KOPT-K1 (cell line): ENCODE measurements at regions not wholly inside any gene's neighbourhood (a gene's known extent, or its start where the extent isn't known, plus 50 kb on each side); places are given as distances from the start of the nearest gene placed in this dataset.
"Not testable (repeated sequence)": the region's sequence is repeated elsewhere in the genome, so short reads cannot be mapped to it uniquely, and the experiment has no call there.

ENCODE experiments used
- H3K27ac ChIP-seq: fragments of 200-600 bp; sonication (generic); 2 replicates; pipeline ENCODE4 v1.5.1; 2016; ENCODE audit warnings: antibody characterized with exemption, mild to moderate bottlenecking, low read depth, low read length; ENCODE audit not compliant: poor library complexity, severe bottlenecking
- H3K36me3 ChIP-seq: fragments of 200-600 bp; sonication (generic); 2 replicates; pipeline ENCODE4 v1.5.1; 2017; ENCODE audit warnings: antibody characterized with exemption, mild to moderate bottlenecking, low read length, moderate library complexity; ENCODE audit not compliant: insufficient read depth
- H3K9me3 ChIP-seq: fragments of 200-600 bp; sonication (generic); 2 replicates; pipeline ENCODE4 v1.5.1; 2017; ENCODE audit warnings: antibody characterized with exemption, low read length, mild to moderate bottlenecking; ENCODE audit not compliant: insufficient read depth, poor library complexity, severe bottlenecking

- H3K27ac ChIP-seq, H3K36me3 ChIP-seq, H3K9me3 ChIP-seq: not testable (repeated sequence)
Observed at GRCh38 chrX:73914792-73915191, 62.3 kb upstream of the XIST start.

DNA sequence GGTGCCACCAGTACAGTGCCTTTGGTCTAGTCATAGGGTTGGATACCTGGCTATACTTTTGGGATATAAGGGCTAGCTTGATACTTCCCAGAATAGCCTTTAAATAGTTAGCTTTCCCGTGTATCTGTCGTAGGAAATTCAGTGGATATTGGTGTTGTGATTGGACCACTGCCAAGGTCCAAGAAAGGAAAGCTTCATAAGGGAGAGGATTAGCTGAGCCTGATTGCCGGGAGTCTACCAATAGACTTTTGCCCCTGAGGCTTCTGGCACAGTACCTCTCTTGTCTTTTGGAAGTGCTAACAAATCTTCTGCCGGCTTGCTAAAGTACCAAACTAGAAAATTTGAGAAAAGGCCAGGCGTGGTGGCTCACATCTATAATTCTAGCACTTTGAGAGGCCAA lies 61.1 kb upstream of the XIST start:
- Histone ChIP-seq H3K27ac (no peak overlapping the region), H3K9me3 (no peaks in the 10 kb centered on the region), H3K36me3 (no peaks in the 10 kb centered on the region)

DNA sequence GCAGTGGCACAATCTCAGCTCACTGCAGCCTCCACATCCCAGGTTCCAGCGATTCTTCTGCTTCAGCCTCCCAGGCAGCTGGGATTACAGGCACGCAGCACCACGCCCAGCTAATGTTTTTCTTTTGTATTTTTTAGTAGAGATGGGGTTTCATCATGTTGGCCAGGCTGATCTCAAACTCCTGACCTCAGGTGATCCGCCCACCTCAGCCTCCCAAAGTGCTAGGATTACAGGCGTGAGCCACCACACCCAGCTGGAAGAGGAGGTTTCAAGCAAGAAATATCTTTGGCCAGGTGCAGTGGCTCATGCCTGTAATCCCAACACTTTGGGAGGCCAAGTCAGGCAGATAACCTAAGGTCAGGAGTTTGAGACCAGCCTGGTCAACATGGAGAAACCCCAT lies 59.4 kb upstream of the XIST start:
- H3K9me3 ChIP-seq, H3K27ac ChIP-seq, H3K36me3 ChIP-seq: not testable (repeated sequence)

DNA sequence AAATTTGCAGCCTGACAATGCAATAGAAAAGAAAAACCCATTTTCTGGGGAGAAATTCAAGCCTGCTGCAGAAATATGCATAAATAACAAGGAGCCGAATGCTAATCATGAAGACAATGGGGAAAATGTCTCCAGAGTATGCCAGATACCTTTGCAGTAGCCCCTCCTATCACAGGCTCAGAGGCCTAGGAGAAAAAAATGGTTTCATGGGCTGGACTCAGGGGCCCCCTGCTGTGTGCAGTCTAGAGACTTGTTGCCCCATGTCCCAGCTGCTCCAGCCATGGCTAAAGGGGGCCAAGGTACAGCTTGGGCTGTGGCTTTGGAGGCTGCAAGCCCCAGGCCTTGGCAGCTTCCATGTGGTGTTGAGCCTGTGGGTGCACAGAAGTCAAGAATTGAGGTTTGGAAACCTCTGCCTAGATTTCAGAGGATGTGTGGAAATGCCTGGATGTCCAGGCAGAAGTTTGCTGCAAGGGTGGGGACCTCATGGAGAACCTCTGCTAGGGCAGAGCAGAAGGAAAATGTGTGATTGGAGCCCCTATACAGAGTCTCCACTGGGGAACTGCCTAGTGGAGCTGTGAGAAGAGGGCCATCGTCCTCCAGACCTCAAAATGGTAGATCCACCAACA lies 53.3 kb upstream of the XIST start:
- peaks cover 14% of the 10 kb centered on the region for H3K9me3 ChIP-seq

GRCh38 chrX:73903941-73904340 lies 51.4 kb upstream of the XIST start:
- Histone ChIP-seq H3K36me3 (no peaks in the 10 kb centered on the region), H3K9me3 (peaks cover 14% of the 10 kb centered on the region), H3K27ac (no peak overlapping the region)

More for the DNA sequence above, 53.3 kb upstream of the XIST start:
- not testable (repeated sequence) for H3K27ac ChIP-seq, H3K36me3 ChIP-seq
